SK-N-SH (cell line): ENCODE measurements at regions not wholly inside any gene's neighbourhood (a gene's known extent, or its start where the extent isn't known, plus 50 kb on each side); places are given as distances from the start of the nearest gene placed in this dataset.

Experiments
- CTCF ChIA-PET: fragments of 300-600, 350-600 bp; formaldehyde crosslinking; extraction: SDS; loops from one replicate; lab custom pipeline; 2021; lab: Yijun Ruan, JAX
- POLR2A ChIA-PET: fragments of 350-600 bp; sonication (Branson Sonifier 250); formaldehyde crosslinking; extraction: SDS; loops from one replicate; lab custom pipeline; 2020; ENCODE audit warnings: antibody characterized with exemption, inconsistent platforms; lab: Yijun Ruan, JAX
- DNase-seq: peaks from one replicate; pipeline ENCODE4 v3.0.0; 2012
- H2AFZ ChIP-seq: fragments of 200-600 bp; sonication (generic); 2 replicates; pipeline ENCODE4 v1.8.1; 2016; ENCODE audit warnings: antibody characterized with exemption, mild to moderate bottlenecking, low read depth
- H3F3A ChIP-seq: fragments of 200-600 bp; sonication (generic); replicated peaks from 2 replicates; pipeline ENCODE3; 2016; ENCODE audit warnings: antibody characterized with exemption, mild to moderate bottlenecking; ENCODE audit not compliant: insufficient read depth
- H3K27ac ChIP-seq, 2 experiments: fragments of 200-500 bp in 1 of 2; fragments of 200-600 bp in 1 of 2; sonication (Bioruptor generic) in 1 of 2; sonication (generic), shearing (Covaris generic) in 1 of 2; 2 replicates each; pipeline versions ENCODE4 v1.5.1 to v1.6.1; 2014 to 2016; ENCODE audit warnings: low read depth in 2 of 2, inconsistent platforms in 1 of 2, low read length in 1 of 2, mild to moderate bottlenecking in 1 of 2, mixed read lengths in 1 of 2
- H3K27me3 ChIP-seq: fragments of 200-600 bp; sonication (generic), shearing (Covaris generic); 2 replicates; pipeline ENCODE4 v1.6.1; 2016; ENCODE audit warnings: mixed run types; ENCODE audit not compliant: insufficient read depth
- H3K36me3 ChIP-seq, 2 experiments: fragments of 200-500 bp in 1 of 2; fragments of 200-600 bp in 1 of 2; sonication (Bioruptor generic) in 1 of 2; sonication (generic) in 1 of 2; replicated peaks in 1 of 2; 2 replicates each; pipeline versions ENCODE3 to v1.5.1; 2014 to 2016; ENCODE audit warnings: low read length in 1 of 2, mild to moderate bottlenecking in 1 of 2; ENCODE audit not compliant: insufficient read depth in 2 of 2, control insufficient read depth in 1 of 2
- H3K4me1 ChIP-seq, 2 experiments: fragments of 200-500 bp in 1 of 2; fragments of 200-600 bp in 1 of 2; sonication (Bioruptor generic) in 1 of 2; sonication (generic), shearing (Covaris generic) in 1 of 2; 2 replicates each; pipeline versions ENCODE4 v1.5.1 to v1.6.1; 2014 to 2016; ENCODE audit warnings: low read depth in 1 of 2, low read length in 1 of 2, mixed run types in 1 of 2; ENCODE audit not compliant: insufficient read depth in 2 of 2, control insufficient read depth in 1 of 2
- H3K4me2 ChIP-seq: fragments of 200-600 bp; sonication (generic), shearing (Covaris generic); 2 replicates; pipeline ENCODE4 v1.6.1; 2017; ENCODE audit warnings: mixed run types
- H3K4me3 ChIP-seq, 2 experiments: fragments of 200-500 bp in 1 of 2; fragments of 200-600 bp in 1 of 2; sonication (Bioruptor generic) in 1 of 2; sonication (generic), shearing (Covaris generic) in 1 of 2; 2 replicates each; pipeline versions ENCODE4 v1.5.1 to v1.8.1; 2014 to 2016; ENCODE audit warnings: low read depth in 2 of 2, inconsistent platforms in 1 of 2, low read length in 1 of 2, mild to moderate bottlenecking in 1 of 2, mixed read lengths in 1 of 2, moderate library complexity in 1 of 2
- H3K79me2 ChIP-seq: fragments of 200-600 bp; sonication (generic); 2 replicates; pipeline ENCODE4 v1.8.1; 2017; ENCODE audit warnings: mild to moderate bottlenecking; ENCODE audit not compliant: insufficient read depth
- H3K9ac ChIP-seq: fragments of 200-600 bp; sonication (generic); 2 replicates; pipeline ENCODE4 v1.6.1; 2017; ENCODE audit warnings: mixed run types
- H3K9me2 ChIP-seq: fragments of 200-600 bp; sonication (generic); 2 replicates; pipeline ENCODE4 v1.6.1; 2017; ENCODE audit warnings: mixed run types
- H3K9me3 ChIP-seq: fragments of 200-600 bp; sonication (generic); 2 replicates; pipeline ENCODE4 v1.6.1; 2017; ENCODE audit warnings: mixed run types, mild to moderate bottlenecking, moderate library complexity
- H4K20me1 ChIP-seq: fragments of 200-600 bp; sonication (generic); 2 replicates; pipeline ENCODE4 v1.6.1; 2017; ENCODE audit warnings: mild to moderate bottlenecking, mixed run types; ENCODE audit not compliant: insufficient read depth
- CTCF ChIP-seq: fragments of 200-600 bp; sonication (generic); IDR thresholded peaks from 2 replicates; pipeline ENCODE4 v1.6.1; 2017; ENCODE audit warnings: antibody characterized with exemption, mild to moderate bottlenecking, moderate library complexity
- EP300 ChIP-seq, 2 experiments: IDR thresholded peaks; 2 replicates each; pipeline versions ENCODE4 v1.4.0 to v1.6.1; 2012; ENCODE audit warnings: borderline replicate concordance in 1 of 2, low read depth in 1 of 2, low read length in 1 of 2
- EZH2phosphoT487 ChIP-seq: fragments of 200-600 bp; sonication (generic); IDR thresholded peaks from 2 replicates; pipeline ENCODE4 v1.6.1; 2017; ENCODE audit warnings: low read depth, mixed run types, mild to moderate bottlenecking, antibody characterized with exemption, moderate library complexity, borderline replicate concordance
- IRF3 ChIP-seq: fragments of 150-350 bp; IDR thresholded peaks from 2 replicates; pipeline ENCODE4 v1.6.1; 2016; ENCODE audit warnings: mild to moderate bottlenecking, low read depth, low read length
- NFIC ChIP-seq: IDR thresholded peaks from 2 replicates; pipeline ENCODE4 v1.4.0; 2012; ENCODE audit warnings: borderline replicate concordance
- NRF1 ChIP-seq: IDR thresholded peaks from 2 replicates; pipeline ENCODE4 v1.6.1; 2012; ENCODE audit warnings: low read depth, mild to moderate bottlenecking, low read length
- POLR2AphosphoS5 ChIP-seq: IDR thresholded peaks from 2 replicates; pipeline ENCODE4 v1.6.1; 2012; ENCODE audit warnings: low read depth, low read length
- REST ChIP-seq: IDR thresholded peaks from 2 replicates; pipeline ENCODE4 v1.6.1; 2012; ENCODE audit warnings: mild to moderate bottlenecking, low read depth, low read length, moderate library complexity
- RXRA ChIP-seq: IDR thresholded peaks from 2 replicates; pipeline ENCODE4 v1.4.0; 2012; ENCODE audit warnings: low read depth, mild to moderate bottlenecking, borderline replicate concordance
- SIN3A ChIP-seq: IDR thresholded peaks from 2 replicates; pipeline ENCODE4 v1.6.1; 2012; ENCODE audit warnings: low read depth, mild to moderate bottlenecking, low read length, moderate library complexity, borderline replicate concordance
- SMC3 ChIP-seq: IDR thresholded peaks from 2 replicates; pipeline ENCODE4 v1.6.1; 2012; ENCODE audit warnings: low read depth, low read length, improper control_type of control experiment
- TAF1 ChIP-seq: IDR thresholded peaks from 2 replicates; pipeline ENCODE4 v1.6.1; 2012; ENCODE audit warnings: low read depth, mild to moderate bottlenecking, low read length, moderate library complexity, borderline replicate concordance
- TCF12 ChIP-seq: IDR thresholded peaks from 2 replicates; pipeline ENCODE4 v1.4.0; 2012
- TEAD4 ChIP-seq: IDR thresholded peaks from 2 replicates; pipeline ENCODE4 v1.4.0; 2012; ENCODE audit warnings: mild to moderate bottlenecking, borderline replicate concordance; ENCODE audit not compliant: insufficient read depth
- USF1 ChIP-seq: IDR thresholded peaks from 2 replicates; pipeline ENCODE4 v1.4.0; 2012; ENCODE audit warnings: low read depth, borderline replicate concordance
- YY1 ChIP-seq: IDR thresholded peaks from 2 replicates; pipeline ENCODE4 v1.4.0; 2012; ENCODE audit warnings: low read depth, mild to moderate bottlenecking
- ZBTB33 ChIP-seq: IDR thresholded peaks from 2 replicates; pipeline ENCODE4 v1.4.0; 2012; ENCODE audit warnings: low read depth, borderline replicate concordance

DNA sequence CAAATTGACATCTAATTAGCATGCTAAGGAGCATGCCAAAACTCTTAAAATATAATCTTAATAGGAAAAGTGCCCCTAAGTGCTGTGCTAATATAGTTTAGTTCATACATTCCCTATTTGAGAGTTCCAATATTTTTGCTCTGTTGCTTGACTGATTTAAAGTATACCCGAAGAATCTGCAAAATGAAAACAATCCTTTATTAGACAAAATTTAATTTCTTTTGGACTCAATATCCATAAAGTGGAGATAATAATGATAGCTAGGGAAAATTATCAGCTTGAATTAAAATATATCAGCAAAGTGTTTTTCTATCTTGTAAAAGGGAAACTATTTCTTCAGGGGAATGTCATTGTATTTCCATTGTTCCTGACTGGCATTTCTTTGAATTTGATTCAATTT, 196.0 kb upstream of the NPY2R start (continued):
- TF ChIP-seq CTCF = no peak
- TF ChIP-seq EP300 (IDR thresholded peaks at IDR 0.05; ENCODE audit: borderline replicate concordance in 1 of 2, low read depth in 1 of 2, low read length in 1 of 2) = no peak
- TF ChIP-seq SIN3A = no peak
- no peak for TF ChIP-seq SMC3
- no peak for TF ChIP-seq YY1
- no peak for TF ChIP-seq ZBTB33
- TF ChIP-seq POLR2AphosphoS5 = no peak

DNA sequence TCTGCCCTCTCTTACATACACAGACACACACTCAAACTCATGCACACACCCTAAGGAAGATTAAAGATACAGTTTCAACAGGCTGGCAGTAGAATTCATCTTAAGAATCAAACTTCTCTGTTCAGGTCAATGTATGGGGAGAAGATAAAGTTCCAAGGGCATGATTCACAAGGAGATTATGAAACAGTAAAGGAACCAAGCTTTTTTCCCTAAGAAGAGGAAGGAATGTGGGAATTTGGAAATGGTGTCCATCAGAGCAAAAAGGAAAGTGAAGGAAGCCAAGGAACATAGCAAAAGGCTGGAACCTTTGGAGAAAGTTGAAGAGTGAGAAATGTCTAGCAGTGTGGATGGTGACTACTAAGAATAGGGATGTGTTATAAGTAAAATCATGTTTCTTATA, 191.0 kb upstream of the NPY2R start:
- H3K27ac ChIP-seq = no peak overlapping the region
- TF ChIP-seq IRF3 (no peak), TAF1 (no peak), TEAD4 (no peak), TCF12 (no peak), RXRA (no peak), SIN3A (no peak), REST (no peak), NFIC (no peak), EZH2phosphoT487 (no peak), USF1 (no peak), POLR2AphosphoS5 (no peak), NRF1 (no peak)
- TF ChIP-seq, all 33 proteins: peak for 0
- no peaks in the 10 kb centered on the region for H4K20me1 ChIP-seq
- ChIA-PET POLR2A (no interaction called here), CTCF (no interaction called here)
- no peak overlapping the region for H3K4me2 ChIP-seq
- H3K4me1 ChIP-seq = no peaks in the 10 kb centered on the region; a peak in 1 of 4 replicates
- no peak overlapping the region for H3K9ac ChIP-seq
- no peaks in the 10 kb centered on the region for H3F3A ChIP-seq
- no peaks in the 10 kb centered on the region for H3K36me3 ChIP-seq
- no peak overlapping the region for H2AFZ ChIP-seq
- no peaks in the 10 kb centered on the region for H3K9me2 ChIP-seq
- H3K9me3 ChIP-seq = no peaks in the 10 kb centered on the region
- no peaks in the 10 kb centered on the region for H3K27me3 ChIP-seq
- no peak for DNase-seq
- no peak overlapping the region for H3K4me3 ChIP-seq
- no peaks in the 10 kb centered on the region for H3K79me2 ChIP-seq
